Parathyroid adenoma (tissue), 2 donors: ENCODE measurements at regions not wholly inside any gene's neighbourhood (a gene's known extent, or its start where the extent isn't known, plus 50 kb on each side); places are given as distances from the start of the nearest gene placed in this dataset.

Experiments
- H2AFZ ChIP-seq: fragments of 300-600 bp; sonication (generic); one replicate; pipeline ENCODE4 v1.7.0; 2017; ENCODE audit warnings: antibody characterized with exemption, mild to moderate bottlenecking
- H3K27ac ChIP-seq: fragments of 300-600 bp; sonication (generic); one replicate; pipeline ENCODE4 v1.7.0; 2017
- H3K27me3 ChIP-seq: fragments of 300-600 bp; sonication (generic); one replicate; pipeline ENCODE4 v1.7.0; 2017; ENCODE audit warnings: low read length; ENCODE audit not compliant: control insufficient read depth, insufficient read depth
- H3K36me3 ChIP-seq: fragments of 300-600 bp; sonication (generic); one replicate; pipeline ENCODE4 v1.7.0; 2017; ENCODE audit warnings: low read length; ENCODE audit not compliant: control insufficient read depth, insufficient read depth
- H3K4me1 ChIP-seq: fragments of 300-600 bp; sonication (generic); one replicate; pipeline ENCODE4 v1.7.0; 2017; ENCODE audit warnings: control low read depth
- H3K4me2 ChIP-seq: fragments of 300-600 bp; sonication (generic); one replicate; pipeline ENCODE4 v1.7.0; 2017; ENCODE audit warnings: low read length
- H3K4me3 ChIP-seq: fragments of 300-600 bp; sonication (generic); one replicate; pipeline ENCODE4 v1.7.0; 2017; ENCODE audit warnings: low read depth, low read length
- H3K79me2 ChIP-seq: fragments of 300-600 bp; sonication (generic); one replicate; pipeline ENCODE4 v1.7.0; 2017; ENCODE audit warnings: control low read depth
- H3K9ac ChIP-seq: fragments of 300-600 bp; sonication (generic); one replicate; pipeline ENCODE4 v1.7.0; 2017; ENCODE audit warnings: mild to moderate bottlenecking
- H3K9me3 ChIP-seq: fragments of 300-600 bp; sonication (generic); one replicate; pipeline ENCODE4 v1.7.0; 2017; ENCODE audit warnings: low read length; ENCODE audit not compliant: control insufficient read depth
- TF ChIP-seq, protein P1 (sequence below): fragments of 300-600 bp; sonication (generic); IDR thresholded peaks from one replicate; pipeline ENCODE4 v1.7.0; 2017; ENCODE audit warnings: antibody characterized with exemption, mild to moderate bottlenecking
- donor health status: primary hyperparathyroidism.

DNA sequence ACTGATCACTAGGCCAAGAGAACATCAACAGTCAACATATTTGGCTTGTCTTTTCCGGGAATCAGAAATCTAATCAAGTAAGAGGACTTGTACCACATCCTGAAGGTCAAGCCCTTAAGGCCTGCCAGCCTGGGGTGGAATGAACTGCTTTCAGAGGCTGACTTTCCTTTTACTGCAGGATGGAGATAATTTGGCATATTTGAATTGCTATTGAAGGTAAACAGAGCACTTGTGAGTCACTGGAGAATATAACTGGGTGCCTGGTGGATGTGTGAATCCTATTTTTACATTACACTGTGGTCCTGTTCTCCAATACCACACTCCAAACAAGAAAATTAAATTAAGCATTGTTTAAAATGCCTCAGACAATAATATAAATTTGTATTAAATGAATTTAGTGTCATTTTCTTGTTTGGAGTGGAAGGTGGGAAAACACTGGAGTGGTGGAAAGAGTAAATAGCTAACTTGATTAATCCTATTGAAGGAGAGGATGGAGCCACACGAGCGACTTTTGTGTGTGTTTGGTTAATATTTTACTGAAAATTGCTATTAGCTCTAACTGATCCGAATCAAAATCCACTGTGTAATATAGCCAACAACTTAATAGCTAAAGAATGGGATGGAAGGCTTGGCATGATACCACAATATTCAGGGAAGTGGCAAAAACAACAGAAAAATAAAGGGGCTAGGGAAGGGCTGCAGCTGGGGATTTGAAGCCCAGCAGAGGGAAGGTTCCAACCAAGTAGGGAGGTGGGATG is 89.4 kb downstream of the OTX2 start:
- no peak overlapping the region for H2AFZ ChIP-seq
- H3K27me3 ChIP-seq: no peaks in the 10 kb centered on the region
- TF ChIP-seq, protein P1, sequence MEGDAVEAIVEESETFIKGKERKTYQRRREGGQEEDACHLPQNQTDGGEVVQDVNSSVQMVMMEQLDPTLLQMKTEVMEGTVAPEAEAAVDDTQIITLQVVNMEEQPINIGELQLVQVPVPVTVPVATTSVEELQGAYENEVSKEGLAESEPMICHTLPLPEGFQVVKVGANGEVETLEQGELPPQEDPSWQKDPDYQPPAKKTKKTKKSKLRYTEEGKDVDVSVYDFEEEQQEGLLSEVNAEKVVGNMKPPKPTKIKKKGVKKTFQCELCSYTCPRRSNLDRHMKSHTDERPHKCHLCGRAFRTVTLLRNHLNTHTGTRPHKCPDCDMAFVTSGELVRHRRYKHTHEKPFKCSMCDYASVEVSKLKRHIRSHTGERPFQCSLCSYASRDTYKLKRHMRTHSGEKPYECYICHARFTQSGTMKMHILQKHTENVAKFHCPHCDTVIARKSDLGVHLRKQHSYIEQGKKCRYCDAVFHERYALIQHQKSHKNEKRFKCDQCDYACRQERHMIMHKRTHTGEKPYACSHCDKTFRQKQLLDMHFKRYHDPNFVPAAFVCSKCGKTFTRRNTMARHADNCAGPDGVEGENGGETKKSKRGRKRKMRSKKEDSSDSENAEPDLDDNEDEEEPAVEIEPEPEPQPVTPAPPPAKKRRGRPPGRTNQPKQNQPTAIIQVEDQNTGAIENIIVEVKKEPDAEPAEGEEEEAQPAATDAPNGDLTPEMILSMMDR: no peak
- no peaks in the 10 kb centered on the region for H3K36me3 ChIP-seq
- H3K27ac ChIP-seq: no peak overlapping the region
- no peak overlapping the region for H3K9ac ChIP-seq
- no peaks in the 10 kb centered on the region for H3K9me3 ChIP-seq
- H3K79me2 ChIP-seq: no peaks in the 10 kb centered on the region
- no peak overlapping the region for H3K4me2 ChIP-seq
- no peak overlapping the region for H3K4me3 ChIP-seq
- H3K4me1 ChIP-seq: no peaks in the 10 kb centered on the region

DNA sequence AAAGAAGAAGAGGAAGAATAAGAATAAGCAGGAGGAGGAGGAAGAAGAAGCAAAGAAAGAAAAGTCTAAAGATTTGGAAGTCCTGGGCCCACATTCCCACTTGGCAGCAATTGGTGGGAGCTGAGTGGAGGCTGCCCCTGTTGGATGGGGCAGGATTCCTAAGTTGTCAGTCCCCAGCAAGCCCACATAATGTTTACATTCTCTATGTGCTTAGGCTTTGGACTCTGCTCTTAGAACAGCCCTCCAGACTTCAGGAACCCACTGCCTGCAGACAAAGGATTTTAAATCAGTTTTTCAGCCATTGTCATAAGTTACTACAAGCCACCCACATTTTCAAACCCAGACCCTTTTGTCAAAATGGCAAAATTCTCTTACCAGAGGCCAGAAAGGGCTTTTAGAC is 92.0 kb downstream of the OTX2 start:
- no peak overlapping the region for H3K27ac ChIP-seq
- TF ChIP-seq, protein P1: no peak
- no peaks in the 10 kb centered on the region for H3K27me3 ChIP-seq
- H3K79me2 ChIP-seq: no peaks in the 10 kb centered on the region
- H3K9ac ChIP-seq: no peak overlapping the region
- H3K9me3 ChIP-seq: no peaks in the 10 kb centered on the region
- no peak overlapping the region for H2AFZ ChIP-seq
- no peak overlapping the region for H3K4me3 ChIP-seq
- no peaks in the 10 kb centered on the region for H3K4me1 ChIP-seq
- H3K36me3 ChIP-seq: no peaks in the 10 kb centered on the region
- H3K4me2 ChIP-seq: no peak overlapping the region

DNA sequence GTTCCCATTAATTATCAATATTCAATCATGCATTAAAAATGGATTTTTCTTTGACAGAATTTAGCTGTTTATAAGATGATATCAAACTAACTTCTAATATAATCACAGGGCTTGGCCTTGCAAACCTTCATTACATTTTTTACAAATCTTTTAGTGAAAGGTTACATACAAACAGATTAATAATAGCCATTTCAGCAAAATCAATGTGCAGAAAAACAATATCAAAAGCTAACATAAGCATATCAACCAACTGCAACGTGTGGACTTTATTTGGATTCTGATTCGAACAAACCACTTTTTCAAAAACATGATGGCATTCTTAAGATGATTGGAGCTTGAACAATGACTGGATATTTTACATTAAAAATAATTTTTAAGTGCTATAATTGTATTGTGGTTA is 93.6 kb downstream of the OTX2 start:
- Histone ChIP-seq H3K36me3 (no peaks in the 10 kb centered on the region), H3K27me3 (no peaks in the 10 kb centered on the region), H3K9me3 (no peaks in the 10 kb centered on the region), H3K4me3 (no peak overlapping the region), H3K4me1 (no peaks in the 10 kb centered on the region), H3K79me2 (no peaks in the 10 kb centered on the region), H3K27ac (no peak overlapping the region), H3K4me2 (no peak overlapping the region), H2AFZ (no peak overlapping the region), H3K9ac (no peak overlapping the region)
- TF ChIP-seq, protein P1: no peak

DNA sequence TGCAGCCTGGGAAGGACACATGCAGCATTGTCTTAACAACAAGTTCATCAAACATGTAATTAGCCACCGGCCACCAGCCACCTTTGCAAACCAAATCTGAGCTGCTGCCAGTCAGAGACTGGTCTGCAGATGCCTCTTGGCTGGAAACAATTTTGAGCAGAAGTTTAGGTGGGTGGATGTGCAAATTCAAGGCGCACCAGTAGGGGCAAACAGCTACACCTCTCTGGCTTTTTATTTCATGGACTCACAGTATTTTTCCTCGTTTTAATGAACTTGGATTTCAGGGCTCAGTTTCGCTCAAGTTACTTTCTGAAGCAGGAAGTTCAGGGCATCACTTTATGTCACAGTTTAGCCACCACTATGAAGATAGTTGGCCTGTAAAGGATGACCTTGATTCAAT is 94.3 kb downstream of the OTX2 start:
- Histone ChIP-seq H3K27ac (no peak overlapping the region), H3K4me2 (no peak overlapping the region), H3K79me2 (no peaks in the 10 kb centered on the region), H3K4me1 (no peaks in the 10 kb centered on the region), H3K36me3 (no peaks in the 10 kb centered on the region), H3K9ac (no peak overlapping the region), H3K4me3 (no peak overlapping the region), H3K9me3 (no peaks in the 10 kb centered on the region), H2AFZ (no peak overlapping the region), H3K27me3 (no peaks in the 10 kb centered on the region)
- TF ChIP-seq, protein P1: no peak

DNA sequence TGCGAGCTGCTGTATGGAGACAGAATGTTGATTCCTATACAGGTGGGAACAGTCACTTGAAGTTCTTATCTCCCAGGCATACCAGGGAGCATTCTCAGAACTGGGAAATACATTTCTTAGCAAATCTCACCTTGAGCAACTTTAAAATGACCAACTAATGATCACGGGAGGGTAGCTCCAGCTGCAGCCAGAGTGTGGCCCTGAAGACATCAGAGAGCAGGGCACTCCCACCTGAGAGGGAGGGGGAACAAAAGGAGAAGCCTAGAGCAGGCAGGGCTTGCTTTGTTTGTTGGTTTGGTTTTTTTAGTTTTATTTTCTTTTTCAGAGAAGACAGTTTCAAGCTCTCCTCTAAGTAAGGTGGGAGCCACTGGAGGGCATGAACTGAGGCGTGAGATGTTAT is 101.1 kb downstream of the OTX2 start:
- Histone ChIP-seq H3K4me3 (no peak overlapping the region), H3K36me3 (no peaks in the 10 kb centered on the region), H3K27me3 (no peaks in the 10 kb centered on the region), H3K27ac (no peak overlapping the region), H2AFZ (no peak overlapping the region), H3K79me2 (no peaks in the 10 kb centered on the region), H3K4me2 (no peak overlapping the region), H3K4me1 (no peaks in the 10 kb centered on the region), H3K9ac (no peak overlapping the region), H3K9me3 (no peaks in the 10 kb centered on the region)
- TF ChIP-seq, protein P1: no peak
